Medulla oblongata (tissue), 1 donor: ENCODE measurements at regions not wholly inside any gene's neighbourhood (a gene's known extent, or its start where the extent isn't known, plus 50 kb on each side); places are given as distances from the start of the nearest gene placed in this dataset.
"Not testable (repeated sequence)": the region's sequence is repeated elsewhere in the genome, so short reads cannot be mapped to it uniquely, and the experiment has no call there.

Source experiments
- DNase-seq: peaks from one replicate; pipeline ENCODE4 v3.0.0-alpha.2; 2015; ENCODE audit errors: extremely low spot score

DNA sequence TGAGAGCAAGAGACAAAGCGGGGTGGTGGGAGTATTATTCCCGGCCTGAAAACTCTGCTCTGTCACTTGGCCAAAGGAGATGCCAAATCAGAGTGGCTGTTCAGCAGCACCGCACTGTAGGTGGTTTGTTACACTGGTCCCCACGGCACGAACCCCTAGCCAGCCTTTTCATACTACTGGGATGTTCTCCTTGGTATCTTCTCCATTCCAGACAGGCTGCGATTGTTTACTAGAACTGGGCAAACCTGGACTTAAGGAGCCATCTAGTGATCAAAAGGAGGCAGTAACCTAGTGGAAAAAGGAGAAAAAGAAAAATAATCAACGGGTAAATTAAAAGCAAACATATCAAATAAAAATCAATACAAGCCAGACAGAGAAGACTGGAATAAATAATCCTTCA, 58.9 kb upstream of the TMTC2 start:
- peak; percentile 48 for DNase-seq

DNA sequence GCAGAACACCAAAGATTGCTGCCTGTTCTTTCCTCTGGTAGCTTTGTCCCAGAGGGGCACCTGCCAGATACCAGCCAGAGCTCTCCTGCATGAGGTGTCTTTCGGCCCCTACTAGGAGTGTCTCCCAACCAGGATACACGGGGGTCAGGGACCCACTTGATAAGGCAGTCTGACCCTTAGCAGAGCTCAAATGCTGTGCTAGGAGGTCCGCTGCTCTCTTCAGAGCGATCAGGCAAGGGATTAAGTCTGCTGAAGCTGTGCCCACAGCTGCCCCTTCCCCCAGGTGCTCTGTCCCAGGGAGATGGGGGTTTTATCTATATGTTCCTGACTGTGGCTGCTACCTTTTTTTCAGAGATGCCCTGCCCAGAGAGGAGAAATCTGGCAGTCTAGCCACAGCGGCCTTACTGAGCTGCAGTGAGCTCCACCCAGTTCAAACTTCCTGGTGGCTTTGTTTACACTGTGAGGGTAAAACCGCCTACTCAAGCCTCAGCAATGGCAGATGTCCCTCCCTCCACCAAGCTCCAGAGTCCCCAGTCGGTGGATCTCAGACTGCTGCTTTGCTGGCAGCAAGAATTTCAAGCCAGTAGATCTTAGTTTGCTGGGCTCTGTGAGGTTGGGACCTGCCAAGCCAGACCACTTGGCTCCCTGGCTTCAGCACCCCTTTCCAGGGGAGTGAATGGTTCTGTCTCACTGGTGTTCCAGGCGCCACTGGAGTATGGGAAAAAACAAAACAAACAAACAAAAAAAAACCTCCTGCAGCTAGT, 52.0 kb upstream of the TMTC2 start:
- not testable (repeated sequence) for DNase-seq

DNA sequence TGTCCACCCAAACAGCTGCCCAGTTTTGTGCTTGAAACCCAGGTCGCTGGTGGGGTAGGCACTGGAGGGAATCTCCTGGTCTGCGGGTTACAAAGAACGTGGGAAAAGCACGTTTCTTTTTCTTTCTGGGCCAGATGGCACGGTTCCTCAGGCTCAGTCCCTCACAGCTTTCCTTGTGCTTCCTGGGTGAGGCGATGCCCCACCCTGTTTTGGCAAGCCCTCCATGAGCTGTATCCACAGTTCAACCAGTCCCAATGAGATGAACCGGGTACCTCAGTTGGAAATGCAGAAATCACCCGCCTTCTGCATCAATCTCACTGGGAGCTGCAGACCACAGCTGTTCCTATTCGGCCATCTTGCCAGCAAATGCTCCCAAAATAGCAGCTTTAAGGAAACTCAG, 51.4 kb upstream of the TMTC2 start:
- no peak for DNase-seq
